H1 (cell line): ENCODE measurements at regions not wholly inside any gene's neighbourhood (a gene's known extent, or its start where the extent isn't known, plus 50 kb on each side); places are given as distances from the start of the nearest gene placed in this dataset.

ENCODE experiments used
- CTCF ChIA-PET: fragments of 300-600 bp; sonication (Branson Sonifier 250); formaldehyde crosslinking; loops from one replicate; lab custom pipeline; 2021; ENCODE audit not compliant: partially characterized antibody; lab: Charles Lee
- POLR2A ChIA-PET: fragments of 300-600 bp; sonication (Branson Sonifier 250); formaldehyde crosslinking; loops from one replicate; lab custom pipeline; 2021; ENCODE audit warnings: inconsistent platforms; ENCODE audit not compliant: partially characterized antibody; lab: Charles Lee
- DNase-seq, 2 experiments: peaks; one replicate each; pipeline versions ENCODE4 v3.0.0 to v3.0.0-alpha.2; 2010 to 2022; ENCODE audit warnings: low spot score in 2 of 2, low read depth in 1 of 2, mixed read lengths in 1 of 2
- FAIRE-seq: peaks from 2 replicates; lab custom pipeline; 2011; peaks lifted over from hg19 to GRCh38; lab: Jason Lieb, UNC
- H2AFZ ChIP-seq: 2 replicates; pipeline ENCODE4 v1.8.1; 2012; ENCODE audit warnings: low read length, inconsistent platforms
- H2AK5ac ChIP-seq: 2 replicates; pipeline ENCODE4 v1.6.1; 2013; ENCODE audit warnings: low read depth, low read length
- H2BK120ac ChIP-seq: replicated peaks from 2 replicates; pipeline ENCODE3; 2013; ENCODE audit warnings: low read depth, low read length, inconsistent platforms
- H2BK12ac ChIP-seq: 2 replicates; pipeline ENCODE4 v1.6.1; 2013; ENCODE audit warnings: low read depth, low read length
- H2BK15ac ChIP-seq: 2 replicates; pipeline ENCODE4 v1.6.1; 2013; ENCODE audit warnings: low read length
- H2BK20ac ChIP-seq: 2 replicates; pipeline ENCODE4 v1.6.1; 2013; ENCODE audit warnings: low read length
- H2BK5ac ChIP-seq: 2 replicates; pipeline ENCODE4 v1.6.1; 2013; ENCODE audit warnings: low read depth, low read length
- H3K14ac ChIP-seq: 2 replicates; pipeline ENCODE4 v1.6.1; 2013; ENCODE audit warnings: inconsistent platforms; ENCODE audit not compliant: insufficient read length
- H3K18ac ChIP-seq: 2 replicates; pipeline ENCODE4 v1.6.1; 2013; ENCODE audit warnings: low read length; ENCODE audit errors: extremely low read depth
- H3K23ac ChIP-seq: 2 replicates; pipeline ENCODE4 v1.6.1; 2013; ENCODE audit warnings: inconsistent platforms; ENCODE audit not compliant: insufficient read length
- H3K23me2 ChIP-seq: 2 replicates; pipeline ENCODE4 v1.6.1; 2013; ENCODE audit warnings: low read depth, low read length
- H3K27ac ChIP-seq: 2 replicates; pipeline ENCODE4 v1.6.1; 2011; ENCODE audit warnings: low read depth, low read length, inconsistent platforms
- H3K27me3 ChIP-seq, 4 experiments: replicated peaks in 1 of 4; 1 replicate in 1 of 4; 2 replicates in 3 of 4; pipeline versions ENCODE4 v1.6.1 to v1.8.1; 2011 to 2013; ENCODE audit warnings: low read length in 3 of 4, mild to moderate bottlenecking in 3 of 4, inconsistent platforms in 2 of 4, mixed read lengths in 2 of 4, moderate library complexity in 1 of 4; ENCODE audit not compliant: control insufficient read depth in 3 of 4, insufficient read depth in 3 of 4; ENCODE audit errors: extremely low read depth in 1 of 4
- H3K36me3 ChIP-seq, 4 experiments: 2 replicates each; pipeline versions ENCODE4 v1.6.1 to v1.8.1; 2011 to 2013; ENCODE audit warnings: mild to moderate bottlenecking in 4 of 4, low read length in 3 of 4, moderate library complexity in 2 of 4, control low read depth in 1 of 4, inconsistent platforms in 1 of 4; ENCODE audit not compliant: insufficient read depth in 4 of 4, control insufficient read depth in 2 of 4
- H3K4ac ChIP-seq: replicated peaks from 2 replicates; pipeline ENCODE3; 2013; ENCODE audit warnings: low read length, low read depth, mixed read lengths, inconsistent platforms; ENCODE audit not compliant: insufficient read length
- H3K4me1 ChIP-seq, 4 experiments: replicated peaks in 1 of 4; 1 replicate in 1 of 4; 2 replicates in 3 of 4; pipeline versions ENCODE4 v1.6.1 to v1.8.1; 2011 to 2013; ENCODE audit warnings: low read length in 3 of 4, inconsistent platforms in 2 of 4, mixed read lengths in 1 of 4; ENCODE audit not compliant: insufficient read depth in 4 of 4, control insufficient read depth in 3 of 4
- H3K4me2 ChIP-seq, 2 experiments: 2 replicates each; pipeline versions ENCODE4 v1.6.1 to v1.8.1; 2011 to 2013; ENCODE audit warnings: low read depth in 2 of 2, low read length in 2 of 2, control low read depth in 1 of 2, inconsistent platforms in 1 of 2, mild to moderate bottlenecking in 1 of 2; ENCODE audit not compliant: insufficient read depth in 1 of 2
- H3K4me3 ChIP-seq, 4 experiments: fragments of 200-600, 300-600 bp in 1 of 4; sonication (generic), shearing (Covaris generic), sonication (Bioruptor Twin) in 1 of 4; 2 replicates each; pipeline versions ENCODE4 v1.5.1 to v1.8.1; 2011 to 2016; ENCODE audit warnings: low read length in 4 of 4, low read depth in 3 of 4, control low read depth in 2 of 4, inconsistent platforms in 2 of 4, mild to moderate bottlenecking in 2 of 4, mixed read lengths in 1 of 4, moderate library complexity in 1 of 4; ENCODE audit not compliant: insufficient read depth in 2 of 4; ENCODE audit errors: extremely low read depth in 1 of 4
- H3K56ac ChIP-seq: replicated peaks from 2 replicates; pipeline ENCODE3; 2013; ENCODE audit warnings: low read depth, mild to moderate bottlenecking, mixed read lengths, low read length, inconsistent platforms; ENCODE audit not compliant: insufficient read length
- H3K79me1 ChIP-seq: 2 replicates; pipeline ENCODE4 v1.6.1; 2013; ENCODE audit warnings: low read depth, low read length, control low read depth
- H3K79me2 ChIP-seq, 2 experiments: 2 replicates each; pipeline versions ENCODE4 v1.6.1 to v1.8.1; 2012 to 2013; ENCODE audit warnings: low read length in 2 of 2, mild to moderate bottlenecking in 2 of 2, inconsistent platforms in 1 of 2; ENCODE audit not compliant: insufficient read depth in 2 of 2, control insufficient read depth in 1 of 2
- H3K9ac ChIP-seq, 4 experiments: replicated peaks in 1 of 4; 1 replicate in 1 of 4; 2 replicates in 3 of 4; pipeline versions ENCODE4 v1.6.1 to v1.8.1; 2011 to 2013; ENCODE audit warnings: low read depth in 3 of 4, low read length in 3 of 4, control low read depth in 2 of 4, mild to moderate bottlenecking in 2 of 4, moderate library complexity in 2 of 4, inconsistent platforms in 1 of 4; ENCODE audit errors: extremely low read depth in 1 of 4
- H3K9me3 ChIP-seq, 2 experiments: 2 replicates each; pipeline versions ENCODE4 v1.6.1 to v1.8.1; 2012 to 2013; ENCODE audit warnings: mild to moderate bottlenecking in 2 of 2, moderate library complexity in 2 of 2, control low read depth in 1 of 2, inconsistent platforms in 1 of 2, low read depth in 1 of 2, low read length in 1 of 2, mixed read lengths in 1 of 2; ENCODE audit not compliant: insufficient read depth in 2 of 2
- H4K20me1 ChIP-seq, 2 experiments: replicated peaks in 1 of 2; 2 replicates each; pipeline versions ENCODE3 to v1.8.1; 2011 to 2013; ENCODE audit warnings: inconsistent platforms in 2 of 2, low read length in 2 of 2, mild to moderate bottlenecking in 1 of 2; ENCODE audit not compliant: insufficient read depth in 2 of 2, control insufficient read depth in 1 of 2
- H4K5ac ChIP-seq: 2 replicates; pipeline ENCODE4 v1.6.1; 2013; ENCODE audit warnings: low read length, low read depth, mixed read lengths, inconsistent platforms; ENCODE audit not compliant: insufficient read length
- H4K8ac ChIP-seq: 2 replicates; pipeline ENCODE4 v1.8.0; 2013; ENCODE audit warnings: mild to moderate bottlenecking, moderate library complexity, low read length, inconsistent platforms; ENCODE audit not compliant: insufficient read depth; ENCODE audit errors: extremely low read depth
- H4K91ac ChIP-seq: replicated peaks from 2 replicates; pipeline ENCODE3; 2013; ENCODE audit warnings: low read length, mixed read lengths, inconsistent platforms; ENCODE audit not compliant: insufficient read length
- ASH2L ChIP-seq: fragments of 200-600, 300-600 bp; sonication (generic); IDR thresholded peaks from one replicate; pipeline ENCODE4 v1.7.1; 2017; ENCODE audit warnings: low read length
- BACH1 ChIP-seq: IDR thresholded peaks from 2 replicates; pipeline ENCODE4 v1.6.1; 2012; ENCODE audit warnings: low read length, improper control_type of control experiment
- CEBPB ChIP-seq: IDR thresholded peaks from 2 replicates; pipeline ENCODE4 v1.6.1; 2012; ENCODE audit warnings: low read depth, low read length
- CTBP2 ChIP-seq: IDR thresholded peaks from 2 replicates; pipeline ENCODE4 v1.7.0; 2011; ENCODE audit warnings: borderline replicate concordance, mild to moderate bottlenecking, moderate library complexity, mixed read lengths, low read length; ENCODE audit not compliant: insufficient read depth, insufficient read length
- EGR1 ChIP-seq: IDR thresholded peaks from 2 replicates; pipeline ENCODE4 v1.6.1; 2011; ENCODE audit warnings: low read depth, low read length, borderline replicate concordance
- EZH2 ChIP-seq: fragments of 200-600 bp; sonication (generic); IDR thresholded peaks from 2 replicates; pipeline ENCODE4 v1.7.1; 2012; ENCODE audit warnings: low read depth, mild to moderate bottlenecking, moderate library complexity, low read length, inconsistent platforms; ENCODE audit not compliant: severe bottlenecking
- GABPA ChIP-seq: IDR thresholded peaks from 2 replicates; pipeline ENCODE4 v1.6.1; 2011; ENCODE audit warnings: mild to moderate bottlenecking, low read length, moderate library complexity, borderline replicate concordance; ENCODE audit not compliant: insufficient read depth
- KDM4A ChIP-seq: IDR thresholded peaks from one replicate; pipeline ENCODE4 v1.7.1; 2012; ENCODE audit warnings: low read depth, mild to moderate bottlenecking, moderate library complexity, low read length, inconsistent platforms; ENCODE audit not compliant: severe bottlenecking
- MAFK ChIP-seq: IDR thresholded peaks from 2 replicates; pipeline ENCODE4 v1.6.1; 2012; ENCODE audit warnings: low read depth, mild to moderate bottlenecking, improper control_type of control experiment, low read length
- RNF2 ChIP-seq: fragments of 200-900, 300-1000 bp; sonication (generic); IDR thresholded peaks from 2 replicates; pipeline ENCODE4 v1.7.1; 2016; ENCODE audit warnings: borderline replicate concordance, low read depth, mild to moderate bottlenecking, antibody characterized with exemption, low read length; ENCODE audit not compliant: poor library complexity, severe bottlenecking; ENCODE audit errors: missing control alignments
- RXRA ChIP-seq: IDR thresholded peaks from 2 replicates; pipeline ENCODE4 v1.6.1; 2011; ENCODE audit warnings: low read depth, mild to moderate bottlenecking, low read length, moderate library complexity; ENCODE audit not compliant: insufficient read depth
- SIRT6 ChIP-seq: IDR thresholded peaks from one replicate; pipeline ENCODE4 v1.7.1; 2012; ENCODE audit warnings: low read length, inconsistent platforms
- SP2 ChIP-seq: IDR thresholded peaks from 2 replicates; pipeline ENCODE4 v1.6.1; 2012; ENCODE audit warnings: mild to moderate bottlenecking, low read length, inconsistent platforms
- SP4 ChIP-seq: IDR thresholded peaks from 2 replicates; pipeline ENCODE4 v1.6.1; 2012; ENCODE audit warnings: low read length, inconsistent platforms
- SUZ12 ChIP-seq: fragments of 200-600 bp; sonication (generic); IDR thresholded peaks from 2 replicates; pipeline ENCODE4 v1.6.1; 2012; ENCODE audit warnings: mild to moderate bottlenecking, inconsistent platforms, low read length, moderate library complexity, mixed read lengths
- WGBS, 2 experiments: shearing (Covaris generic) in 1 of 2; methylation state at CpG; one replicate each; pipeline versions ENCODE4 v1.1.6 to v1.1.7; 2013 to 2015; ENCODE audit warnings: low lambda C conversion rate in 2 of 2, mixed read lengths in 2 of 2, inconsistent platforms in 1 of 2, low coverage in 1 of 2, missing lambda C conversion rate in 1 of 2; ENCODE audit not compliant: insufficient replicate concordance in 2 of 2, insufficient coverage in 1 of 2, insufficient read length in 1 of 2; ENCODE audit errors: extremely low coverage in 1 of 2, missing lambda C conversion rate in 1 of 2; 5-methylcytosine and 5-hydroxymethylcytosine counted together

DNA sequence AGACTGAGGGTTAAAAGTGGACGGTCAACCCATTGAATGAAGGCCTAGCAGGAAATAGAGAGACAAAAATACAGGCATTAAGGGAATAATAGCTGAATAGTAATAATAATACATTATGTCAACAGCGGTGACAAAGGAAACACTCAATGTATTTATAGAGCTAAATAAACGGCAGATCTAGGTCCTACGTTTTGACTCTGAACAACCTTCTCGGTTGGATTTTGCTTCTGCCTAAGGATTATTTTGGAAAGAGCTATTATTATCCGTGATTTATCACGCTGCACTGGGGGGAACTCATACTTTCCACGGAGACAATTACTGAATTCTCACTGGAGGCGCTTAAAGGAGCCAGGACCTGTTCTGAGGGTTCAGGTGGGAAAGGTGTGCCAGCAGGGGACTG lies 118.2 kb upstream of the KIRREL3 start:
- POLR2A ChIA-PET = no interaction called here

More for the DNA sequence above, 118.2 kb upstream of the KIRREL3 start:
- H3K4me1 ChIP-seq = no peaks in the 10 kb centered on the region
- no peak overlapping the region for H2BK5ac ChIP-seq
- H3K4me2 ChIP-seq = no peak overlapping the region
- CTCF ChIA-PET = interaction anchor here (1.6 kb wide), 1 partner anchor 47 kb away, joined by 4 read pairs; no protein-coding TSS in a partner anchor
- H3K18ac ChIP-seq = no peak overlapping the region
- no peaks in the 10 kb centered on the region for H3K23me2 ChIP-seq
- H3K23ac ChIP-seq = no peak overlapping the region
- no peak overlapping the region for H3K4ac ChIP-seq
- H3K4me3 ChIP-seq = no peak overlapping the region
- H4K8ac ChIP-seq = no peak overlapping the region
- H2BK15ac ChIP-seq = no peak overlapping the region
- H2BK120ac ChIP-seq = no peak overlapping the region
- H3K36me3 ChIP-seq = no peaks in the 10 kb centered on the region
- no peak overlapping the region for H2AFZ ChIP-seq
- no peak overlapping the region for H2AK5ac ChIP-seq
- H3K79me1 ChIP-seq = no peaks in the 10 kb centered on the region
- no peak for FAIRE-seq
- H4K20me1 ChIP-seq = no peaks in the 10 kb centered on the region
- TF ChIP-seq BACH1 = no peak
- TF ChIP-seq RNF2 = no peak
- no peak for TF ChIP-seq SP2
- TF ChIP-seq RXRA = no peak
- no peak for TF ChIP-seq CEBPB
- no peak for TF ChIP-seq SP4
- TF ChIP-seq EGR1 = no peak
- no peak for TF ChIP-seq SIRT6
- no peak for TF ChIP-seq MAFK
- no peak for TF ChIP-seq KDM4A
- no peak for TF ChIP-seq CTBP2
- no peak for TF ChIP-seq ASH2L
- no peak for TF ChIP-seq SUZ12
- no peak for TF ChIP-seq GABPA
- no peak for TF ChIP-seq EZH2
- H3K14ac ChIP-seq = no peak overlapping the region
- no peak overlapping the region for H2BK12ac ChIP-seq
- H3K56ac ChIP-seq = no peak overlapping the region
- no peak overlapping the region for H4K91ac ChIP-seq
- no peak overlapping the region for H3K9ac ChIP-seq
- H3K79me2 ChIP-seq = no peaks in the 10 kb centered on the region
- H4K5ac ChIP-seq = no peak overlapping the region
- 78% methylated on average over 9 of the region's 9 CpGs; no CpG with 5 or more reads in 1 of the 2 experiments for WGBS, 2 experiments
- no peak for DNase-seq
- no peaks in the 10 kb centered on the region for H3K9me3 ChIP-seq
- H2BK20ac ChIP-seq = no peak overlapping the region
- no peaks in the 10 kb centered on the region for H3K27me3 ChIP-seq
- no peak overlapping the region for H3K27ac ChIP-seq
